Esophagus (tissue), 2 donors: ENCODE measurements at regions not wholly inside any gene's neighbourhood (a gene's known extent, or its start where the extent isn't known, plus 50 kb on each side); places are given as distances from the start of the nearest gene placed in this dataset.
"Not testable (repeated sequence)": the region's sequence is repeated elsewhere in the genome, so short reads cannot be mapped to it uniquely, and the experiment has no call there.

Source experiments
- H3K27ac ChIP-seq, 2 donors: one replicate each; pipeline ENCODE4 v1.5.1; 2013; ENCODE audit warnings: low read depth in 2 of 2, mild to moderate bottlenecking in 2 of 2, inconsistent platforms in 1 of 2, low read length in 1 of 2, moderate library complexity in 1 of 2
- H3K27me3 ChIP-seq, 2 donors: one replicate each; pipeline ENCODE4 v1.6.1; 2013; ENCODE audit warnings: low read length in 2 of 2, control low read depth in 1 of 2, mild to moderate bottlenecking in 1 of 2; ENCODE audit not compliant: insufficient read depth in 2 of 2, control insufficient read depth in 1 of 2
- H3K36me3 ChIP-seq, 2 donors: one replicate each; pipeline ENCODE4 v1.6.1; 2013; ENCODE audit warnings: low read length in 1 of 2; ENCODE audit not compliant: control insufficient read depth in 2 of 2, insufficient read depth in 2 of 2
- H3K4me1 ChIP-seq, 2 donors: one replicate each; pipeline ENCODE4 v1.6.1; 2013; ENCODE audit warnings: low read length in 1 of 2; ENCODE audit not compliant: control insufficient read depth in 2 of 2, insufficient read depth in 2 of 2
- H3K4me3 ChIP-seq, 2 donors: one replicate each; pipeline ENCODE4 v1.5.1; 2013; ENCODE audit warnings: low read length in 2 of 2, mild to moderate bottlenecking in 2 of 2, low read depth in 1 of 2, moderate library complexity in 1 of 2
- H3K9me3 ChIP-seq, 2 donors: one replicate each; pipeline ENCODE4 v1.6.1; 2013; ENCODE audit warnings: mild to moderate bottlenecking in 2 of 2, low read depth in 1 of 2, low read length in 1 of 2, moderate library complexity in 1 of 2; ENCODE audit not compliant: control insufficient read depth in 2 of 2, insufficient read depth in 1 of 2
- WGBS, 2 donors: extraction: QIAGEN DNeasy Blood & Tissue Kit; methylation state at CpG; one replicate each; pipeline ENCODE4 v1.1.7; 2013; 5-methylcytosine and 5-hydroxymethylcytosine counted together
- donor health status: healthy with polysubstance abuse.
- donor health status: Bipolar disorder and iron deficiency.

DNA sequence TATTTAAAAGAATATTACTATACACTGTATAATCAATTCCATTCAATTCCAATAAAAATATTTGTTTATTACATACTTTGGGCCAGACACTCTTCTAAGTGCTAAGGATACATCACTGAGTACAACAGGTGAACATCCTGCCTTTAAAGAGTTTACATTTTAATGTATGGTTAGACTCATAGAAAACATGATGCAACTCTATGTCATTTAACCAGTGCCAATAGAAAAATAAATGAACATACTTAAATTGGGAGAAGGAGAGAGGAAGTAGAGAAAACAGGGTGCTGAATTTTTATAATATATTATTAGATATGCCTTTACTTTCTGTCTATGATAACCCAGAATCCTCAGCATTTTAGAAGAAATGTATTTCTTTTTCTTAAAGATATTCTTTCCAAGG, 119.2 kb downstream of the TSEN15 start:
- no peak overlapping the region for H3K4me3 ChIP-seq
- H3K4me1 ChIP-seq = no peaks in the 10 kb centered on the region
- no peaks in the 10 kb centered on the region for H3K27me3 ChIP-seq
- H3K9me3 ChIP-seq = no peaks in the 10 kb centered on the region
- no peak overlapping the region for H3K27ac ChIP-seq
- H3K36me3 ChIP-seq = no peaks in the 10 kb centered on the region

DNA sequence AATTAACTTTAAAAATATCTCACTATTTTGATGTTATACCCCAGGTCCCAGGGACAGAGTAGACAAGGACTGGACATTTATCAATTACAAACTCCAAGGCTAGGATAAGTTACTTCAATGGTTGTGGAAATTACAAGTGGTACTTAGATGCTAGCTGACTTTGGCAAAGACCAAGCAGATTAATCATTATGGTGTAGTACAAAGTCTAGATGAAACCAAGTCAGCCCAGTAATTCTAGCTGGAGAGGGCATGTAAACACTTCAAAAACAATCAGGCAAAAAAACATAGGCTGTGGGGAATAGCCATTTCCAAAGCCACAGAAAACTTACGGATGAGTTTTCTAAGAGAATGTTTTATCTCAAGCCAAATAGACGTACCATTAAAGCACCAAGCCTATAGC, 124.5 kb downstream of the TSEN15 start:
- H3K36me3 ChIP-seq = no peaks in the 10 kb centered on the region
- no peaks in the 10 kb centered on the region for H3K4me1 ChIP-seq
- H3K4me3 ChIP-seq = no peak overlapping the region
- H3K9me3 ChIP-seq = no peaks in the 10 kb centered on the region
- 74 to 85% methylated on average over 2 of the region's 2 CpGs for WGBS, 2 donors
- H3K27ac ChIP-seq = no peak overlapping the region
- no peaks in the 10 kb centered on the region for H3K27me3 ChIP-seq

GRCh38 chr1:184181044-184181443, 129.5 kb downstream of the TSEN15 start:
- Histone ChIP-seq H3K4me1 (no peaks in the 10 kb centered on the region), H3K4me3 (no peak overlapping the region), H3K27me3 (no peaks in the 10 kb centered on the region), H3K27ac (no peak overlapping the region), H3K9me3 (no peaks in the 10 kb centered on the region), H3K36me3 (no peaks in the 10 kb centered on the region)
- WGBS, 2 donors = 93 to 94% methylated on average over 2 of the region's 2 CpGs

GRCh38 chr1:184183919-184184318, 132.4 kb downstream of the TSEN15 start:
- 94 to 95% methylated on average over 3 of the region's 3 CpGs for WGBS, 2 donors
- no peaks in the 10 kb centered on the region for H3K4me1 ChIP-seq
- no peaks in the 10 kb centered on the region for H3K9me3 ChIP-seq
- no peaks in the 10 kb centered on the region for H3K36me3 ChIP-seq
- no peaks in the 10 kb centered on the region for H3K27me3 ChIP-seq
- no peak overlapping the region for H3K4me3 ChIP-seq
- H3K27ac ChIP-seq = no peak overlapping the region

DNA sequence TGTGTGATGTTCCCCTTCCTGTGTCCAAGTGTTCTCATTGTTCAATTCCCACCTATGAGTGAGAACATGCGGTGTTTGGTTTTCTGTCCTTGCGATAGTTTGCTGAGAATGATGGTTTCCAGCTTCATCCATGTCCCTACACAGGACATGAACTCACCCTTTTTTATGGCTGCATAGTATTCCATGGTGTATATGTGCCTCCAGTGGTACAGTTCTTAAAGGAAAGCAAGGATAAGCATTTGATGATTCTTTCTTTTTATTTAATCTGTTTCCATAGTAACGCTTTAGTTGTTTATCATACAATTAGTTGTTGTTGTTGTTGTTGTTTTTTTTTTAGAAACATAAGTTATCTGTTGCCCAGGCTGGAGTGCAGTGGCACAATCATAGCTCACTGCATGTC, 133.1 kb downstream of the TSEN15 start:
- not testable (repeated sequence) for H3K4me3 ChIP-seq, H3K27me3 ChIP-seq, H3K27ac ChIP-seq, H3K36me3 ChIP-seq, H3K9me3 ChIP-seq, H3K4me1 ChIP-seq
- WGBS, 2 donors = 96 to 100% methylated on average over 3 of the region's 3 CpGs

GRCh38 chr1:184185347-184185746, 133.8 kb downstream of the TSEN15 start:
- Histone ChIP-seq H3K27me3 (no peaks in the 10 kb centered on the region), H3K27ac (no peak overlapping the region), H3K4me1 (no peaks in the 10 kb centered on the region), H3K4me3 (no peak overlapping the region), H3K36me3 (no peaks in the 10 kb centered on the region), H3K9me3 (no peaks in the 10 kb centered on the region)
- WGBS, 2 donors = 89 to 96% methylated on average over 3 of the region's 3 CpGs

GRCh38 chr1:184186167-184186566, 134.6 kb downstream of the TSEN15 start:
- Histone ChIP-seq H3K36me3 (no peaks in the 10 kb centered on the region), H3K27me3 (no peaks in the 10 kb centered on the region), H3K9me3 (no peaks in the 10 kb centered on the region), H3K4me3 (no peak overlapping the region), H3K4me1 (no peaks in the 10 kb centered on the region), H3K27ac (no peak overlapping the region)

GRCh38 chr1:184187097-184187496, 135.6 kb downstream of the TSEN15 start:
- Histone ChIP-seq H3K9me3 (no peaks in the 10 kb centered on the region), H3K27me3 (no peaks in the 10 kb centered on the region), H3K36me3 (no peaks in the 10 kb centered on the region), H3K27ac (no peak overlapping the region), H3K4me1 (no peaks in the 10 kb centered on the region), H3K4me3 (no peak overlapping the region)
- 91% methylated on average over 3 of the region's 3 CpGs for WGBS, 2 donors

DNA sequence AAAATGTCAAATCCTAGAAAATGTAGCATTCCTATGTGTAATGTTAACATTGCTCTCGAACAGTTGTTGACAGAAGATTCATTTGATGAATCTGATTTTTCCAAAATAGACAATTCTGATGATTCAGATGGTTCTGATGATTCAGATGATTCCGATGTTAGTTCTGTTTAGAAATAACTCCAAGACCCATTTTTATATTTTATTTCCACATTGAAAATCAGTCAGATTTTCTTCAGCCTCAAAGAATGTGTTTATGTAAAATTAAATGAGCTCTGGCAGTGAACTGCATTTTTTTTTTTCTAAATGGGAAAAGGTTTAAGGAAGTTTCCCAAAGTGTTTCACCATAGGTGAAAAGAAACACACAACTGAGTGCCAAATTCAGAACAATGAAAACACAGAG, 136.5 kb downstream of the TSEN15 start:
- Histone ChIP-seq H3K4me3 (no peak overlapping the region), H3K4me1 (no peaks in the 10 kb centered on the region), H3K27me3 (no peaks in the 10 kb centered on the region), H3K9me3 (no peaks in the 10 kb centered on the region), H3K36me3 (no peaks in the 10 kb centered on the region), H3K27ac (no peak overlapping the region)
- WGBS, 2 donors = 59 to 62% methylated on average over 2 of the region's 2 CpGs

GRCh38 chr1:184189361-184189760, 137.8 kb downstream of the TSEN15 start:
- Histone ChIP-seq H3K4me1 (no peaks in the 10 kb centered on the region), H3K36me3 (no peaks in the 10 kb centered on the region), H3K27ac (no peak overlapping the region), H3K27me3 (no peaks in the 10 kb centered on the region), H3K9me3 (no peaks in the 10 kb centered on the region), H3K4me3 (no peak overlapping the region)
